ENCODE measurements at regions not wholly inside any gene's neighbourhood (a gene's known extent, or its start where the extent isn't known, plus 50 kb on each side); places are given as distances from the start of the nearest gene placed in this dataset.

DNA sequence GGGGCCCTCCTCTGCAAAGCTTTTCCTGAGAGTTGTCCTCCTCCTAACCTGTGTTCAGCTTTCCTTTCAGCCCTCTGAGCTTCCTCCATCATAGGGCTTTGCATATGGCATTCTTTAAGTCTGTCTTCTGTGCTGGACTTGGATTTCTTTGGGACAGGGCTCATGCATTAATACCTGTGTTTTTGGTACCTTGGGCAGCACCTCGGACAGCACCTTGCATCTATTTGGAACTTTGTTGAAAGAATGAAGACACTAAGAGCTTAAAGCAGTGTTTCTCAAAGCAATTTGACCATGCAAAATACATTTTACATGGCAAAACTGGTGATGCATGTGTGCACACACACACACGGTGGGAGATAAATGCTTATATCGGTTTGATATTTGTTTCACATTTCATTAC lies 115.0 kb upstream of the SRRM4 start:
- DNase-seq = no peak

DNA sequence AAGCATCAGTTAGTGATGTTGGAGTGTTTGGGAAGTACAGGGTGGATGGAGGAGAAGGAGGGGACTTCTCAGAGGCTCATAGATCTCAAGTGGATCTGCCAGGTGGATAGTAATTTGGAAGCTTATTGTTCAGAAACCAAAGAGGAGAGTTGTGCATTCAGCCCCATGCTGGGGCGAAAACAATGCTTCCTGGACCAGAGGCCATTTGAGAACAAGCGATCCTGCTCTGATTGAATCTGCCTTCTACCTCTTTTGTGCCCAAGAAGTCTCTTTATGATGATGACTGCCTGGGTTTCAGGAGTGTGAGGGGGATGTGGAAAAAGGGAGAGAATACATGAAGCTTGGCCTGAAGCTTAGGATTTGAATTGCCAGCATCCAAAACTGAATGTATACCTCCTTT lies 110.8 kb upstream of the SRRM4 start:
- DNase-seq = no peak

- no peak for DNase-seq
Measured at GRCh38 chr12:118874698-118875548, 106.4 kb upstream of the SRRM4 start.

DNA sequence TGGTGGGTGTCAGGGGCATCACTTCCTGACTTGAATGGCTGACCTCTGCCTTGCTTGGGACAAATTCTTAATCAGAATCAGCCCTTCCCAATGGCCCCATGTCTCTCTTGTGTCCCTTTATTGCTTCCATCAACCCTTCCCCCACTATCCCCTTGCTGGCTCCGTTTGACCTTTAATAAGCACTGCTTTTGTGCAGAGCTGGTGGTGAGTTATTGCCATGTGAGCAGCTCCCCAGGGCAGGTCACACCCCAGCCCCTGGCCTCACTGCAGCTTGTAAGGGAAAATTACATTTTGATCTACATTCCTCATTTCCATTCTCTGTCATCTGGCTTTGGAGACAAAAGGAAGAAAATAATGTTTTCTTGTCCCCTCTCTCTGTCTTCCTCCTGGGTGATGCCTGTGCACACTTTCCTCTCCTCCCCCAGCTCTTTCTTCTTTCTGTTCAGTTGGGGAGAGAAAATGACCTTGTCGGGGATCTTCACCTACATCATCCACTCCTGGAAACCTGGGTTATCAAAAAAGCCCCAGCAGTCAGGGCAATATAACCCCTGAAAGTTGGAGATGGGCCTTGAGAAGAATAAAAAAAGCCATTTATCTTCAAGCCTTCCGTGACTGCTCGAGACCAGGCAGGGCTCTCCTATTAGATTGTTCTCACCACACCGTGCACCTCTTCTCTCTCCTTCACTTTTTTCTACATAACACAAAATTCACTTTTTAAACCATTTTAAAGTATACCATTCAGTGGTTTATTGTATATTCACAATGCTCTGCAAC lies 100.4 kb upstream of the SRRM4 start:
- DNase-seq = no peak

DNA sequence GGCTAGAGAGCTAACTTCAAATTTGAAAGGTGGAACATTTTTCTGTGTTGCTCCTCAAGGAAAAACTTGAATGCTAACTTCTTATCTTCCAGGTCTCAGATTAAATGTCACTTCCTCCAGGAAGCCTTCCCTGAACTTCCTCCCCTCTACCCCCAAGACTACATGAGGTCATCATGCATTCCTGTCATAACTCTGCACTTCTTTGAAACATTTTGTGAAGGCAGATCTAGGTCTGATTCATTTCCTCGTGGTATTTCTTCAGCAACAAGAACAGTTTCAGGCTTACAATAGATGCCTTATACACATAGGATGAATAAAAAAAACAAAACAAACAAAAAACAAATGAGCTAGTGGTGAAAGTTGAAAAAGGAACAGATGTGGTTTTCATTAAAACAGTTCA lies 97.1 kb upstream of the SRRM4 start:
- no peak for DNase-seq

- DNase-seq = no peak
Measured at GRCh38 chr12:118900993-118901392, 80.3 kb upstream of the SRRM4 start.

- no peak for DNase-seq
Measured at GRCh38 chr12:118908811-118909210, 72.5 kb upstream of the SRRM4 start.

DNA sequence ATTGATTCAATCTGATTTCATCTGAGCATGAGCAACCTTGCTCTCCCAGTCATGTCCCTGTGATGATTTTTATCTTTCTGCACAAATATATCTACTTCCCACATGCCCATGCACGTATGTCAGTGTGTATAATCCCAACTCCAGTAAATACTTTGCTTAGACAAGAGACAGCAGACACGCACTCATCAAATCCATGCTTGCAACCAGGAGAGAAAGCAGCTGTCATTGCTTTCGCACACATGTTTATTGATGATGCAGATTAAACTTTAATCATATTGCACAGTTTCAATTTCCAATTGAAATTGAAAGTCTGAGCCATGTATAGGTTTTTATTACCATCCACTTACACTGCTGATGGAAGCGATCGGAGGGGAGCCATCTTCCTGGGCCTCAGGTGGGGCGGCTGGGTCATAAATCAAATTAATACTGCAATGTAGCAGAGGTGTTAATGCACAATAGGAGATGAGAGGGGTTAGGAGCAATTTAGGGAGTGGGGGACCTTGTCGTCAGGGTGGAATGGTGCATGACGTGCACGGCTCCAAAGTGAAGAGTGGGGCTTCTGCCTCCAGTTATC lies 68.6 kb upstream of the SRRM4 start:
- no peak for DNase-seq

- no peak for DNase-seq
Measured at GRCh38 chr12:118921761-118922160, 59.6 kb upstream of the SRRM4 start.

GRCh38 chr12:118922405-118922804 lies 58.9 kb upstream of the SRRM4 start:
- DNase-seq = no peak

- no peak for DNase-seq
Measured at GRCh38 chr12:118925407-118925806, 55.9 kb upstream of the SRRM4 start.

DNA sequence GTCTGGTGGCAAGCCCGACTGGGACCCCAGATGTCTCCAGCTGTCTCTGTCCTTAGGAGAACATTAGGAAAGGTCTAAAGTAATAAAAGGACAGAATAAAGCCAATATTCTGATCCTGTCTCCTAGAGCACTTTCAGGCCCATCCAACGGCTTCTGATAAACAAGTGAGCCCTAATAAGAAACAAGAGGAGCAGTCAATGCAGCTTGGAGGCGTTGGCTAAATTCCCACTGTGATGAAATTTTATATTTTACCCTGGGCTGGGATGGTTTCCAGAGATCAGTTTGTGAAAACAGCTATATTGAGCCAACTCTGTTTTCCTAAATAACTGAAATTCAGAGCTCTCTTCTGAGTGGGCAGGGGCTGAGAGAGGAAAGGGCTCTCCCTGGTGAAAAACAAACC lies 55.5 kb upstream of the SRRM4 start:
- DNase-seq = no peak
